NCI-H128 (cell line): ENCODE measurements at regions not wholly inside any gene's neighbourhood (a gene's known extent, or its start where the extent isn't known, plus 50 kb on each side); places are given as distances from the start of the nearest gene placed in this dataset.
"Not testable (repeated sequence)": the region's sequence is repeated elsewhere in the genome, so short reads cannot be mapped to it uniquely, and the experiment has no call there.

ENCODE experiments used
- DNase-seq: peaks from one replicate; lab custom pipeline; 2025; ENCODE audit not compliant: unreplicated experiment; lab: John Stamatoyannopoulos, UW

DNA sequence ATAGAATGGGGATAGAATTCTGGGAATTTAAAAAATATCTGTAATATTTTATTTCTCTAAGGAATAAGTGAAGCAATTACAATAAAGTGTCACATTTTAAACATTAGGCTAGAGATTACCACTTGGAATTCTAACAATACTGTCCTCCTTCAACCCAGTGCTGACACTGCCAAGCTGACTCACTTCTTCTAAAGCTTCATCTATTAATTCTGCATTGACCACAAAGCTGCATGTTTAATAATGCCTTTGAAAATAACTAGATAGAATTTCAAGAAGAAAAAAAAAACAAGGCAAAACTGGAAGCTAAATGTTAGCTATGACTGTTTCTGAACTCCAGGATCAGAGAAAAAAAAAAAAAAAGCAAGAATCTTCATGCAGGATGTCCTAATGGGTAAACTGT, 970.7 kb upstream of the FBXO33 start:
- no peak for DNase-seq

- DNase-seq, result no peak
These were observed 966.7 kb upstream of the FBXO33 start for GRCh38 chr14:40398981-40399380.

DNA sequence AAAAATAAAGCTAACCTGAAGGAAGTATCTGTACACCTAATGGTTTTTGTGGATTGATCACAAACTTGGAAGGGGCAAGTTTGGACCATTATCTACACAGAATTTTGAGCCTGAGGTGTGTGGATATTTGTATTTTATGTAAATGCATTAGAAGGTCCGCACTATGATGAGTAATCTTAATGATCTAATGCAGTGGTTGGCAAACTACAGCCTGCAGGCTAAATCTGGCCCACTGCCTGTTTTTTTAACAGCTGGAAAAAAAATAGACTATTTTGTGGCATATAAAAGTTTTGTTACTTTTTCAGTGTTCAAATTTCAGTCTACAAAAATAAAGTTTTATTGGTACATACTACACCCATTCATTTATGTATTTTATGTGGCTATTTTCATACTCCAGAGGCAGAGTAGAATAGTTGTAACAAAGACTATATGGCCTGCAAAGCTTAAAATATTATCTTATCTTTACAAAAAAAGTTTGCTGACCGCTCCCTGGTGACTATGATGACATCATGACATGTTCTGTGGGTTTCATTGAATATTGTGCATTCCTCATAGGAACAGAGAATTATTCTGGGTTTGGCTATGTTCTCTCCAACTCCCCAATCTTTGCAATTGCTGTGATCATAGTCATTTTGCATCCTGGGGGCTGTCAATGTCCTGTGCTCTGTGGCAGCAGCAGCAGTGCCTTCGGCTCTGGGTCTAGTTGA, 962.6 kb upstream of the FBXO33 start:
- no peak for DNase-seq

GRCh38 chr14:40393143-40393542, 960.9 kb upstream of the FBXO33 start:
- DNase-seq, result no peak

DNA sequence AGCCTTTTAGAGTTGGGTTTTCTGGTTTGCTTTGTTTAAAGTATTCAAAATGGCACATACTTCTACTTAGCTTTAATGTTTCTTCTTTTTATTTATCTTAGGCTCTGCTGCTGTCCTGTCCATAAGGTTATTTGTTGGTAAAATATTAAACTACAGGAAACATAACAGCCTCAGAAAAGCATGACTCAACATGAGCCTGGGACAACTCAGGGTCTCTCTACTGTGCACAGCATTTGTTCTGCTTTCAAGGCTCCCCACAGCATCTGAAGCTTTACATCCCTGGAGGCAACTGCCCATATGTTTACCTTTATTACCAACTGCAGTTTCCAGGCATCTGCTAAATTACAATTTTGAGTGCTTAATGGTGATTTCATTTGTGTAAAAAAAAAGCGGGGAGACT, 954.2 kb upstream of the FBXO33 start:
- DNase-seq, result no peak

DNA sequence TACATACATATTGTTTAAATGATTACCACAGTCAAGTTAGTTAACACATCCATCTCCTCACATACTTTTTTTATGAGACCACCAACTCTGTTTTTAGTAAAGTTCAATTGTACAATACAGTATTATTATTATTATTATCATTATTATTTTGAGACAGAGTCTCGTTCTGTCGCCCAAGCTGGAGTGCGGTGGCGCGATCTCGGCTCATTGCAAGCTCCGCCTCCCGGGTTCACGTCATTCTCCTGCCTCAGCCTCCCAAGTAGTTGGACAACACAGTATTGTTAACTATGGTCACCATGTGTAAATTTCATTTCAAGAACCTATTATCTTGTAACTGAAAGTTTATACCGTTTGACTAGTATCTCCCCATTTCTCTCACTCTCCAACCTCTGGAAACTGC, 942.0 kb upstream of the FBXO33 start:
- DNase-seq, result no peak

DNA sequence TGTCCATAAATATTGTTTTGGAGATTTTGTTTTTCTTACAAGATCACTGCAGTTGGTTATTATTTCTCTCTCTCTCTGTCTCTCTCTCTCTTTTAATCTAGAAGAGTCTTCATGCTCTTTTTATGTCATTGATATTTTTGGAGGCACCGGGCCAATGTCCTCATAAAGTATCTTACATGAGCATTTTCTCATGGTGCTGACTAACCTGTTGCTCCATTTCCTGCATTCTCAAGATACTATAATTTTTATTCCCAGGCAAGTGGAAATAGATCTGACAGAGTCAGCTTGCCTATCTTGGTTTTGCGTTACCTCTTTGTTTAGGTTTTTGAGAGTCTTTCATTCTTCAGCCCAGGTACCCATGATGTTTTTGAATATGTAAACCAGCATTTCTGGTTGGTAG, 938.8 kb upstream of the FBXO33 start:
- DNase-seq, result no peak

DNA sequence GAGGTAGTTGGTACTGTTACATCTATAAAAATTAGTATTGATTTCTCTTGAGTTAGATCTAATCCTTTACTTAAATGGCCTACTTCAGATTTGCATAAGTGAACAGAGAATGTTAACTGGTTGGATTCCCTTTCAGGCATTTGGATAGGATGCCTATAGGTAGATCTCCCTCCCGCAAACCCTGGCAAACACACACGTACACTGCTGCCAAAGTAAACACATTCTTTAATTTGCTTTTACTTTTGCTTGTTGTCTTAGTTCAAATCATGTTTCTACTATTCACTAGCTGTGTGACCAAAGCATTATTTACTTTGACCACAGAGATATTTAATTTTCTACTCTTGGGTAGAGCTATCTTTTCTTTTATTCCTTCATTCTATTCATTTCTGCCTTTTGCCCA, 936.1 kb upstream of the FBXO33 start:
- peak; percentile 3 for DNase-seq

DNA sequence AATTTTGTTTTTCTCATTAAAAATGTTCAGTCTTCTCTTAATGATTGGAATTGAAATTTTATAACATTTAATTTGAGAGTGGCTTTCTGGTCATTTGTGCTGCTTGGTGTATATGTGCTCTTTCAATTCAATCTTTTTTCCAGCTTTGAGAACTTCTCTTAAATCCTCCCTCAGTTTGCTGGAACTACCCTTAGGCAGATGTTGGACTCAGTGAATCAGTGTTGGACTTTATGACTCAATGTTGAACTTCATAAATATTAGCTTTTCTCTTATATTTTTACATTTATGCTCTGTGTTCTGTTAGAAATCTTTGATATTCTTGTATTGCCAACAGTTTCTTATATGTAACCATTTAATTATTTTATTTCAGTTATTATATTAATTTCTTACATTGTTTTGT, 935.5 kb upstream of the FBXO33 start:
- DNase-seq, result no peak

DNA sequence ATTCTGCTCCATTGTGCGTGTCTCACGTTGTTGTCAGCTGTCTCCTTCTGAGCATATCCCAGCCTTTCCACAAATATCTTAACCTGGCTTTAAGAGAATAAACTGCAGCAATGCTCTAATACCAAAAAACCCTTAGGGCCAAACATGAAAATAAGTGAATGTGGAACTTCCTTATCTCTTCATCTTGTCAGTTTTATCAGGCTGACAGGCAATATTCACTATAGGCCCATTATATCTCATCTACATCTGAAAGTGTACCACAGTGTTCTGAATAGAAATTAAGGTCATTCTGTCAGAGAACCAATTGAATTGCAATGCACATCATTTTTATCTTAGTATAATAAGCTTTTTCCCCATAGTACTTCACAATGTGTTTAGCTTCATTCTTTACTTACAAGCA, 933.1 kb upstream of the FBXO33 start:
- DNase-seq, result no peak

- no peak for DNase-seq
These were observed 930.6 kb upstream of the FBXO33 start for GRCh38 chr14:40362856-40363255.

GRCh38 chr14:40354754-40355153, 922.5 kb upstream of the FBXO33 start:
- no peak for DNase-seq

GRCh38 chr14:40348104-40348503, 915.9 kb upstream of the FBXO33 start:
- not testable (repeated sequence) for DNase-seq

- DNase-seq, result no peak
These were observed 915.4 kb upstream of the FBXO33 start for GRCh38 chr14:40347675-40348074.

DNA sequence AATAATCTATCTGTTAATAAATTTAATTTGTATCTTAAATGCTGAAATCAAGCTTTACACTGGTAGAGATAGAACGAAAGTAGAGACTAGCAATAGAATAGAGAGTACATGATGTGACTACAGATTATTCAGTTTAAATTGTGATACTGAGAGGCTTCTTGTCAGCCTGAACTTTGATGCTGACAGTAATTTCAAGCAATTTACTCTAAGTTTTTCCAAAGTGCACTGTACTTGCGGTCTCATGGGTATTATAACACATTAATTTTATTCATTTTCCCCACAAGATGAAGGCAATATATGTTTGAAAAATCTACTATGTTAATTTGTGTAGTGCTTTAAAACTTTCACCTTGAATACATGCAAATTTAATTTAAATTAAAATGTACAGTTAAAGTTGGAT, 914.0 kb upstream of the FBXO33 start:
- DNase-seq, result no peak

DNA sequence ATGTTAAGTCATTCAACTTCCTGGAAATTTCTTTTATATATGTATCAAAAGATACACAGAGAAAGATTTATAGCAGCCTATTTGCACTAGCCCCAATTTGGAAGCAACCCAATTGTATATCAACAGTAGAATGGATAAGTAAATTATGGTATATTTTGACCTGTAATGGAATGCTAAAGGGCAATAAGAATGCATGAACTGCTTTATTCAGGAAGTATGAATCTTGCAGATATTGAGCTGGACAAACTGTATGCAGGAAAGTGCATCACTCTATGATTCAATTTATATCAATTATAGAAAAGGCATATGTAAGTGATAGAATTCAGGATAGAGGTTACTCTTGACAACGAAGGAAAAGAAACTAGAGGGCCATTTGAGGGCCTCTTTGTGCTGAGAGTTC, 913.1 kb upstream of the FBXO33 start:
- DNase-seq, result no peak

GRCh38 chr14:40340708-40341107, 908.5 kb upstream of the FBXO33 start:
- no peak for DNase-seq

- no peak for DNase-seq
These were observed 904.6 kb upstream of the FBXO33 start for GRCh38 chr14:40336846-40337245.

DNA sequence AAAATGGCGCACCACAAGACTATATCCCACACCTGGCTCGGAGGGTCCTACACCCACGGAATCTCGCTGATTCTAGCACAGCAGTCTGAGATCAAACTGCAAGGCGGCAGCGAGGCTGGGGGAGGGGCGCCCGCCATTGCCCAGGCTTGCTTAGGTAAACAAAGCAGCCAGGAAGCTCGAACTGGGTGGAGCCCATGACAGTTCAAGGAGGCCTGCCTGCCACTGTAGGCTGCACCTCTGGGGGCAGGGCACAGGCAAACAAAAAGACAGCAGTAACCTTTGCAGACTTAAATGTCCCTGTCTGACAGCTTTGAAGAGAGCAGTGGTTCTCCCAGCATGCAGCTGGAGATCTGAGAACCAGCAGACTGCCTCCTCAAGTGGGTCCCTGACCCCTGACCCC, 894.3 kb upstream of the FBXO33 start:
- not testable (repeated sequence) for DNase-seq

- no peak for DNase-seq
These were observed 886.0 kb upstream of the FBXO33 start for GRCh38 chr14:40318211-40318719.

DNA sequence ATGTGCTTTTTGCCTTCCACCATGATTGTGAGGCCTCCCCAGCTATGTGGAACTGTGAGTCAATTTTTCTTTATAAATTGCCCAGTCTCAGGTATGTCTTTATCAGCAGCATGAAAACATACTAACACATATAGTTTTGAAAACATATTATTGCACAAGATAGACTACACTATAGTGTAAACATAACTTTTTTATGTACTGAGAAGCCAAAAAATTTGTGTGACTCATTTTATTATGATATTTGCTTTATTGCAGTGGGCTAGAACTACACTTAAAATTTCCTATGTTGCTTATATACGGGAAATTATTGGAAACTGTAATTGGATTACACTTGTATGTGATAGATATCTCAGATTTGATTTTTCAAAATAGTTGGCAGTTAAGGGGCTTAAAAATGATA, 885.5 kb upstream of the FBXO33 start:
- DNase-seq, result no peak

- no peak for DNase-seq
These were observed 880.1 kb upstream of the FBXO33 start for GRCh38 chr14:40312296-40312695.

GRCh38 chr14:40309124-40309523, 876.9 kb upstream of the FBXO33 start:
- DNase-seq, result no peak
